NT2/D1 (cell line): ENCODE measurements at regions not wholly inside any gene's neighbourhood (a gene's known extent, or its start where the extent isn't known, plus 50 kb on each side); places are given as distances from the start of the nearest gene placed in this dataset.

Experiments used
- SUZ12 ChIP-seq: IDR thresholded peaks from 2 replicates; pipeline ENCODE4 v1.6.1; 2011; ENCODE audit not compliant: insufficient read length, insufficient read depth; ENCODE audit errors: extremely low read depth
- YY1 ChIP-seq: IDR thresholded peaks from 2 replicates; pipeline ENCODE4 v1.6.1; 2011; ENCODE audit not compliant: insufficient read length, insufficient read depth
- ZNF274 ChIP-seq: IDR thresholded peaks from 2 replicates; pipeline ENCODE4 v1.6.1; 2011; ENCODE audit warnings: mild to moderate bottlenecking, low read depth, low read length

GRCh38 chrX:10032147-10032546 lies 65.0 kb downstream of the CLDN34 start:
- no peak for TF ChIP-seq ZNF274
- no peak for TF ChIP-seq YY1
- no peak for TF ChIP-seq SUZ12
